Stimulated activated memory B cell treated with anti-CD40 and anti-IgM and Interleukin-4, amounts not matched to agents 10 μg/mL and 1 μg/mL and 100 μg/mL, for 72 hours (primary cell): ENCODE measurements at regions not wholly inside any gene's neighbourhood (a gene's known extent, or its start where the extent isn't known, plus 50 kb on each side); places are given as distances from the start of the nearest gene placed in this dataset.

Experiments
- ATAC-seq: fragments of 150-1000 bp; cut with Tn5 transposase; 2 replicates; pipeline ENCODE4 v1.10.0; 2021
- H3K27ac Mint-ChIP-seq: one replicate; pipeline ENCODE4 v1.8.0; 2022; ENCODE audit warnings: mild to moderate bottlenecking, mixed read lengths
- H3K27me3 Mint-ChIP-seq: one replicate; pipeline ENCODE4 v1.8.0; 2022; ENCODE audit warnings: mixed read lengths
- H3K36me3 Mint-ChIP-seq: one replicate; pipeline ENCODE4 v1.8.0; 2022; ENCODE audit warnings: mixed read lengths
- H3K4me1 Mint-ChIP-seq: one replicate; pipeline ENCODE4 v1.8.0; 2022; ENCODE audit warnings: mixed read lengths
- H3K4me3 Mint-ChIP-seq: one replicate; pipeline ENCODE4 v1.8.0; 2022; ENCODE audit warnings: mild to moderate bottlenecking, moderate library complexity, mixed read lengths
- H3K9me3 Mint-ChIP-seq: one replicate; pipeline ENCODE4 v1.8.0; 2022; ENCODE audit warnings: mixed read lengths

- Mint-ChIP-seq H3K9me3 (no peaks in the 10 kb centered on the region), H3K36me3 (no peaks in the 10 kb centered on the region), H3K4me3 (no peak overlapping the region), H3K27ac (no peak overlapping the region), H3K27me3 (no peaks in the 10 kb centered on the region), H3K4me1 (no peaks in the 10 kb centered on the region)
- no peak for ATAC-seq
These were observed 218.2 kb downstream of the TTC32 start for GRCh38 chr2:19683556-19683955.

GRCh38 chr2:19682493-19682892 lies 219.3 kb downstream of the TTC32 start:
- H3K4me3 Mint-ChIP-seq, result no peak overlapping the region
- no peaks in the 10 kb centered on the region for H3K4me1 Mint-ChIP-seq
- H3K9me3 Mint-ChIP-seq, result no peaks in the 10 kb centered on the region
- H3K27me3 Mint-ChIP-seq, result peaks cover 2% of the 10 kb centered on the region
- no peak for ATAC-seq
- H3K36me3 Mint-ChIP-seq, result no peaks in the 10 kb centered on the region
- H3K27ac Mint-ChIP-seq, result no peak overlapping the region

- ATAC-seq, result no peak
- H3K27me3 Mint-ChIP-seq, result peaks cover 9% of the 10 kb centered on the region
- no peaks in the 10 kb centered on the region for H3K9me3 Mint-ChIP-seq
- no peaks in the 10 kb centered on the region for H3K4me1 Mint-ChIP-seq
- no peaks in the 10 kb centered on the region for H3K36me3 Mint-ChIP-seq
- H3K27ac Mint-ChIP-seq, result no peak overlapping the region
- H3K4me3 Mint-ChIP-seq, result no peak overlapping the region
These were observed 223.8 kb downstream of the TTC32 start for GRCh38 chr2:19677825-19678518.

GRCh38 chr2:19677215-19677777 lies 224.5 kb downstream of the TTC32 start:
- Mint-ChIP-seq H3K36me3 (no peaks in the 10 kb centered on the region), H3K4me3 (no peak overlapping the region), H3K27me3 (peaks cover 9% of the 10 kb centered on the region), H3K4me1 (no peaks in the 10 kb centered on the region), H3K27ac (no peak overlapping the region), H3K9me3 (no peaks in the 10 kb centered on the region)
- peak; percentile 5 for ATAC-seq

GRCh38 chr2:19676770-19677169 lies 225.0 kb downstream of the TTC32 start:
- H3K27me3 Mint-ChIP-seq, result peaks cover 9% of the 10 kb centered on the region
- no peak for ATAC-seq
- no peaks in the 10 kb centered on the region for H3K4me1 Mint-ChIP-seq
- no peak overlapping the region for H3K27ac Mint-ChIP-seq
- no peak overlapping the region for H3K4me3 Mint-ChIP-seq
- H3K9me3 Mint-ChIP-seq, result no peaks in the 10 kb centered on the region
- no peaks in the 10 kb centered on the region for H3K36me3 Mint-ChIP-seq

- Mint-ChIP-seq H3K9me3 (no peaks in the 10 kb centered on the region), H3K27ac (no peak overlapping the region), H3K4me3 (no peak overlapping the region), H3K27me3 (peaks cover 9% of the 10 kb centered on the region), H3K36me3 (no peaks in the 10 kb centered on the region), H3K4me1 (no peaks in the 10 kb centered on the region)
- no peak for ATAC-seq
These were observed 225.8 kb downstream of the TTC32 start for GRCh38 chr2:19675856-19676460.

GRCh38 chr2:19675003-19675629 lies 226.7 kb downstream of the TTC32 start:
- Mint-ChIP-seq H3K36me3 (no peaks in the 10 kb centered on the region), H3K4me1 (no peaks in the 10 kb centered on the region), H3K9me3 (no peaks in the 10 kb centered on the region), H3K27me3 (peaks cover 9% of the 10 kb centered on the region), H3K27ac (no peak overlapping the region), H3K4me3 (no peak overlapping the region)
- no peak for ATAC-seq

GRCh38 chr2:19674051-19675002 lies 227.5 kb downstream of the TTC32 start:
- Mint-ChIP-seq H3K4me1 (no peaks in the 10 kb centered on the region), H3K27ac (no peak overlapping the region), H3K27me3 (peaks cover 9% of the 10 kb centered on the region), H3K4me3 (no peak overlapping the region), H3K9me3 (no peaks in the 10 kb centered on the region), H3K36me3 (no peaks in the 10 kb centered on the region)
- no peak for ATAC-seq

GRCh38 chr2:19673213-19673791 lies 228.5 kb downstream of the TTC32 start:
- H3K36me3 Mint-ChIP-seq, result no peaks in the 10 kb centered on the region
- no peak for ATAC-seq
- H3K9me3 Mint-ChIP-seq, result no peaks in the 10 kb centered on the region
- no peaks in the 10 kb centered on the region for H3K4me1 Mint-ChIP-seq
- H3K4me3 Mint-ChIP-seq, result no peak overlapping the region
- H3K27ac Mint-ChIP-seq, result no peak overlapping the region
- H3K27me3 Mint-ChIP-seq, result peaks cover 9% of the 10 kb centered on the region

- H3K9me3 Mint-ChIP-seq, result no peaks in the 10 kb centered on the region
- no peaks in the 10 kb centered on the region for H3K36me3 Mint-ChIP-seq
- H3K27ac Mint-ChIP-seq, result no peak overlapping the region
- H3K4me1 Mint-ChIP-seq, result no peaks in the 10 kb centered on the region
- no peak overlapping the region for H3K4me3 Mint-ChIP-seq
- no peak for ATAC-seq
- peaks cover under 1% of the 10 kb centered on the region for H3K27me3 Mint-ChIP-seq
These were observed 229.9 kb downstream of the TTC32 start for GRCh38 chr2:19671916-19672315.

- no peaks in the 10 kb centered on the region for H3K4me1 Mint-ChIP-seq
- H3K36me3 Mint-ChIP-seq, result no peaks in the 10 kb centered on the region
- no peak overlapping the region for H3K4me3 Mint-ChIP-seq
- no peaks in the 10 kb centered on the region for H3K9me3 Mint-ChIP-seq
- no peak overlapping the region for H3K27ac Mint-ChIP-seq
- H3K27me3 Mint-ChIP-seq, result no peaks in the 10 kb centered on the region
- ATAC-seq, result peak; percentile 17
These were observed 230.5 kb downstream of the TTC32 start for GRCh38 chr2:19671311-19671710.

- Mint-ChIP-seq H3K27me3 (no peaks in the 10 kb centered on the region), H3K27ac (no peak overlapping the region), H3K4me3 (no peak overlapping the region), H3K36me3 (no peaks in the 10 kb centered on the region), H3K4me1 (no peaks in the 10 kb centered on the region), H3K9me3 (no peaks in the 10 kb centered on the region)
- no peak for ATAC-seq
These were observed 231.5 kb downstream of the TTC32 start for GRCh38 chr2:19670303-19670702.

- H3K27ac Mint-ChIP-seq, result no peak overlapping the region
- H3K36me3 Mint-ChIP-seq, result no peaks in the 10 kb centered on the region
These were observed 232.2 kb downstream of the TTC32 start for GRCh38 chr2:19669559-19669958.

GRCh38 chr2:19669126-19669525 lies 232.7 kb downstream of the TTC32 start:
- Mint-ChIP-seq H3K27ac (no peak overlapping the region), H3K4me3 (no peak overlapping the region), H3K27me3 (no peaks in the 10 kb centered on the region), H3K36me3 (no peaks in the 10 kb centered on the region), H3K9me3 (no peaks in the 10 kb centered on the region), H3K4me1 (no peaks in the 10 kb centered on the region)
- ATAC-seq, result no peak

More at GRCh38 chr2:19669559-19669958, 232.2 kb downstream of the TTC32 start:
- Mint-ChIP-seq H3K4me1 (no peaks in the 10 kb centered on the region), H3K4me3 (no peak overlapping the region), H3K27me3 (no peaks in the 10 kb centered on the region), H3K9me3 (no peaks in the 10 kb centered on the region)
- ATAC-seq, result no peak
